Hippocampal formation (tissue), 2 donors: ENCODE measurements at regions not wholly inside any gene's neighbourhood (a gene's known extent, or its start where the extent isn't known, plus 50 kb on each side); places are given as distances from the start of the nearest gene placed in this dataset.

Experiments
- DNase-seq, 2 donors: peaks; one replicate each; lab custom pipeline; 2025; lab: John Stamatoyannopoulos, UW

DNA sequence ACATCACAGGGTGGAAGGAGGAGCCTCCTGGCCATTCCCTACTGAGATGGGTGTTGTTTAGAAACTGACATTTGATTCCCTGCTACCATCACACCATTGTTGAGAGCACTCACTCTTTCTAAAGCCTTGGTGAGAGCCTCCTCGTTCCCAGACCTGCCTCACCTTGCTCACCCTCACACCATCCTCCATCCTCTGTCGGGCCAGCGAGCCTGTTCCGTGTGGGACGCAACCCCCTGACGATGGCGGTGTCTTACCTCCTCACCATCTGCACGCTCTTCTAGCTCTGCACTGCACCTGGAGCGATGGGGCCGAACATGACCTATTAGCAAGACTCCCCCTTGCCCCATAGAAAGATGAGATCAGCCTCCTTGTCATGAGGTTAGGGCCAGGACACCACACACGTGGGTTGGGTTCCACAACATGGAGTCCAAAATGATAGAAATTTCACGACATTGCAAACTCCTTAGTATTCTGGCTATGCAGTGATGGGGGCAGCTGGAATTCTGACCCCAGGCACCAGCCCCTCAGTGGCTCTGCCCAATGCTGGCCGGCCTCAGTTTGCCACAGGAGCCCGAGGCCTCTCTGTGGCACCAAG lies 1017.9 kb downstream of the TBC1D22A start:
- DNase-seq, result no peak

DNA sequence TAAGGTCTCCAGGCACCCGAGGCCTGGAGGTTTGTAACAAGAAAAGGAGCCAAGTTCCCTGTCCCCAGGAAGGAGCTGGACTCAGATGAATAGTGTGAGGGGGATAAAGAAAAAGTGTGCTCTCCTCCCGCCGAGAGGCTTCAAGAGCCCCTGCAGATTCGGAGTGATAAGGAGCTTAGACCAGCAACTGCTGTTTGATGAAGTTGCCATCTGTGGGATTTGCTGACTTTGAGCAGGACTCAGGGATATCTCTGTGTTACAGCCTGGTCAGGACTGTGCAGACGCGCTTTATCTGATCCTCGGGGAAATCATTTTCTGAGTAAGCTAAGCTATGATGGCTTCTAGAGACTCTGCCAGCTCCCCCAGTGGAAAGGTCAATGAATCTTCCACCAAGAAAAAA lies 1017.0 kb downstream of the TBC1D22A start:
- no peak for DNase-seq

GRCh38 chr22:47778160-47778658 lies 1015.8 kb downstream of the TBC1D22A start:
- DNase-seq, result no peak

GRCh38 chr22:47777426-47777825 lies 1015.0 kb downstream of the TBC1D22A start:
- no peak for DNase-seq

DNA sequence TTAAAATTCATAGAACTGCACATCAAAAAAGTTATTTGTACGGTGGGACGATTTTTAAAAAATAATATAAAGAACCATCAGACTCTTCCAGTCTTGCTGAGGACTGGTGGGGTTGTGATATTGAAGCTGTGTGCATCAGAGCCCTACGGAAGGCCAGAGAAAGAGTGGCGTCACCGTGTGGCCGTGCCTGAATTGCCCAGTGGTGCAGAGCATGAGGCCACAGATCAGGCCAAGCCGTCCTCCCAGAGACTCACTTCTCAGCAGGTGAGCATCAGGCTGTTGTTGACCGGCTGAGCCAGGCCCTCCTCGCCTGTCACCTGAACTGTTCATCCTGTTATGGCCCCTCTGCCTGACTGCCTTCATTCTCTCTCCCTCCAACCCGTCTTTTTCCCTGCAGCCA lies 1013.9 kb downstream of the TBC1D22A start:
- DNase-seq, result no peak

DNA sequence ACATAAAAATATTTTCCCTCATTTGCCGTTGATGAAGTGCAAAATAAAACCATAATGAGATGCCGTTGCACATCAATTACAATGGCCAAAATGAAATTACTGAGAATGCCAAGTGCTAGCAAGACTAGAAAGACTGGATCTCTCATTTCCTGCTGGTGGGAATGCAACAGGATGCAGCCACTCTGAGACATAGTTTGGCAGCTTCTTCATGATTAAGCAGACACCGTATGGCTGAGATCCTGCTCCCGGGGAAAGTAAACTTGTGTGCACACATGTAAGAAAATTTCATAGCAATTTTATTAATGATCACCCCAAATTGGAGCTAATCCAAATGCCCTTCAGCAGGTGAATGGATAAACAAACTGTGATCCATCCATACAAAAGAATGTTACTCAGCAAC lies 1013.2 kb downstream of the TBC1D22A start:
- no peak for DNase-seq

DNA sequence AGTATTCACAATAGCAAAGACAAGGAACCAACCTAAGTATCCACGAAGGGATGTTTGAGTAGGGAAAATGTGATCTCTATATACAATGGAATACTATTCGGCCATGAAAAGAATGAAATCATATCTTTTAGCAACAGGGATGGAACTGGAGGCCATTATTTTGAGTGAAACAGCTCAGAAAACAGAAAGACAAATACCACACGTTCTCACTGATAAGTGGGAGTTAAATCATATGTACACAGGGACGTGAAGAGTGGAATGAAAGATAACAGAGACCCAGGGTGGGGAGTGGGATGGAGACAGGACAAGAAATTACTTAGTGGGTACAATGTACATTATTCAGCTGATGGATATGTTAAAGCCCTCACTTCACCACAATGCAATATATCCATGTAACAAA lies 1012.7 kb downstream of the TBC1D22A start:
- DNase-seq, result no peak

- DNase-seq, result no peak
These were observed 1011.2 kb downstream of the TBC1D22A start for GRCh38 chr22:47773635-47774034.

DNA sequence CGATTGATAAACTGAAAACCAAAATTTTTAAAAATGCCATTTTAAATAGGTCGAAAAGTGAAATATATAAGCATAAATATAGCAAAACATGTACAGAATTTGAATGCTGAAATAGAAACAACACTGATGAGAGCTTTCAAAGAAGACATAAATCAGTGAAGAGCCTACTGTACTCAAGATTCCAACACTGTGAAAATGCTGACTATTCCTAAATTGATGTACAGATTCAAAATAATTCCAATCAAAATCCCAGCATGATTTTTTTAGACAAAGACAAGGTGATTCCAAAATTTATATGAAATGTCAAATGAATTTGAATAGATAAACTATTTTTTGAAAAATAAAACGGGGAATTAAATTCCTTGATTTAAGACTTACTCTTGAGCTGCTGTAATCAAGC lies 1010.4 kb downstream of the TBC1D22A start:
- no peak for DNase-seq

DNA sequence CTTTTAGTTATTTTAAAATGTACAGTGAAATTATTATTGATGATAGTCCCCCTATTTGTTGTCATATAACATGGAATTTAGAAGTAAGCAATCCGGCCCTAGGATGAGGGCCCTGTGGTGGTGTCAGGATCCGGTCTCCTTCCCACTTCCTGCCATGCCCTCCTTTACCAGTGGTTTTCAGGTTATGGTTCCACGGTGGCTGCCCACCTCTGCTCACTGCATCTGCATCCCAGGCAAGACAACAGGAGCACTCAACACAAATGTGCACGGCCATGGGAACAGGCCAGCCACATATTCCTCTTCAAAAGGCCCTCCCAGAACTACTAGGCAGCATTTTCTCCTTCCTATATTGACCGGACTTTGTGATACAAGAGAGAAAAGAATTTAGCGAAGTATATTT lies 1007.2 kb downstream of the TBC1D22A start:
- DNase-seq, result no peak

GRCh38 chr22:47768027-47768426 lies 1005.6 kb downstream of the TBC1D22A start:
- DNase-seq, result no peak

DNA sequence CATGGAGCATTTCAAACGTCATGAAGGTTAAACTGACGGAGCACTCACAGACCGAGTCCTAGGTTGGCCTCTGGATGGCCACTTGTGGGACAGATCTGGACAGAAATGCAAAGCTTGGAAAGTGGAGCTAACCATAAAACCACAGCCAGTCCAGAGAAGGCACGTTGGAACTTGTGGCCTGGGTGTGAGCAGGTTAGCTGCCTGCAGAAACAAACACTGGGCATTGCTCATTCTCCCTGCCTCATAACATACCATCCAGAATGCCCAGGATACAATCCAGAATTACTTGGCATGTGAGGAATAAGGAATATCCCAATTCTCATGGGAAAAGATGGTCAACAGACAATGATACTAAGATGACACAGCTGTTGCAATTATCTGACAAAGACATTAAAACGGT lies 1005.0 kb downstream of the TBC1D22A start:
- no peak for DNase-seq

DNA sequence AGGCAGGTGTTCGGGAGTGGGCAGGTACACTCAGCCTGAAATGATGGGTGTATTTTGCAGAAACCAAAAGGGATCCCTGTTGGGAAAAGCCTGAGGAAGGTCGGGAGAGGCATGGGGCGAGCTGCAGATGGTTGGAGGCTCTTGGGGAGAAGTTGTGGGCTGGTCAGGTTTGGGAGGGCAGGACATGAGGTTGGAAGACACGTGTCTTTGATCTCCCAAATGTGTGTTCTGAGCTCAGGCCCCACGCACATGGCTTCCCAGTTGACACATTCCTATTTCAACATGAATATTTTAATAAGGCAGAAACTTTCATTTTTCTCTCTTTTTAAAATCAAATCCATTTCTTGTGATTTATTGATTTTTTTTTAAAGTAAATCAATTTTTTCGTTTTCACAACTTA lies 1003.3 kb downstream of the TBC1D22A start:
- no peak for DNase-seq

- DNase-seq, result no peak
These were observed 999.7 kb downstream of the TBC1D22A start for GRCh38 chr22:47762141-47762540.

DNA sequence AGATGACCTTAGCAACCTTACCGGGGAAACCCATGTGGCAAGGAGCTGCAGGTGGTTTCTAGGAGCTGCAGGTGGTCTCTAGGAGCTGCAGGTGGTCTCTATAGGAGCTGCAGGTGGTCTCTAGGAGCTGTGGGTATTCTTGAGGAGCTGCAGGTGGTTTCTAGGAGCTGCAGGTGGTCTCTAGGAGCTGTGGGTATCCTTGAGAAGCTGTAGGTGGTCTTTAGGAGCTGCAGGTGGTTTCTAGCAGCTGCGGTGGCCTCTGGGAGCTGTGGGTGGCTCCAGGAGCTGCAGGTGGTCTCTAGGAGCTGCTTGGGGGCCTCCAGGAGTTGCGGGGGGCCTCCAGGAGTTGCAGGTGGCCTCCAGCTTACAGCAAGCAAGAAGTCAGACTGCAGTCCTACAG lies 997.5 kb downstream of the TBC1D22A start:
- no peak for DNase-seq

DNA sequence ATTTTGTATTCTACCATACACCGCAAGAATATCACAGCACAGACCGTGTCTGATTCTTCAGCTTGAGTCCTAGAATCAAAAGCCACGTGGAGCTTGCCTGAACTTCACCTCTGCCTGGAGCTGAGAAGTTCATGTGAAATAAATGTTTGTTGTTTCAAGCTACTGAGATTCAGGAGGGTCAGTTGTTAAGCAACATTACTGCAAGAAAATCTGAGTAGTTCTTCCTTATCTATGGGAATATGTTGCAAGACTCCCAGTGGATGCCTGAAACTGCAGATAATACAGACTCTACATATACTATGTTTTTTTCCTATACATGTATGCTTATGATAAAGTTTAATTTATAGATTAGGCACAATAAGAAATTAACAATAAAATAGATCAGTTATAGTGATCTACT lies 995.3 kb downstream of the TBC1D22A start:
- no peak for DNase-seq

DNA sequence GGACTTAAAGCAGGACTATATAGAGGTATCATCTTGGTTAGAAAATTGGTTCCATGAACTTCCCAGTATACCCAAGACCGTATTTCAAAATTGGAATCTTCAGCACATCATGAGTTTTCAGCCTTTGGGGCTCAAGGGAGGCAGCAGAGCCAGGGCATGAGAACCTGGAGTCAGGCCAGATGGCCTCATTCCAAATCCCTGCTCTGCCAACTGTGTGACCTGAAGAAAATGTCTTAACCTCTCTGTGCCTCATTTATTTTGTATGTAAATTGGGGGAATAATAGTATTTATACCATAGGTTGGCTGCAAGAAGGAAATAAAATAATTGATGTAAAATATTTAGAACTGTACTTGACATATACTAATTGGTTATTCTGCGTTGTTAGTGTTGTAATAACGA lies 987.6 kb downstream of the TBC1D22A start:
- DNase-seq, result no peak

- DNase-seq, result no peak
These were observed 986.5 kb downstream of the TBC1D22A start for GRCh38 chr22:47748957-47749356.

- DNase-seq, result no peak
These were observed 985.8 kb downstream of the TBC1D22A start for GRCh38 chr22:47748271-47748670.

DNA sequence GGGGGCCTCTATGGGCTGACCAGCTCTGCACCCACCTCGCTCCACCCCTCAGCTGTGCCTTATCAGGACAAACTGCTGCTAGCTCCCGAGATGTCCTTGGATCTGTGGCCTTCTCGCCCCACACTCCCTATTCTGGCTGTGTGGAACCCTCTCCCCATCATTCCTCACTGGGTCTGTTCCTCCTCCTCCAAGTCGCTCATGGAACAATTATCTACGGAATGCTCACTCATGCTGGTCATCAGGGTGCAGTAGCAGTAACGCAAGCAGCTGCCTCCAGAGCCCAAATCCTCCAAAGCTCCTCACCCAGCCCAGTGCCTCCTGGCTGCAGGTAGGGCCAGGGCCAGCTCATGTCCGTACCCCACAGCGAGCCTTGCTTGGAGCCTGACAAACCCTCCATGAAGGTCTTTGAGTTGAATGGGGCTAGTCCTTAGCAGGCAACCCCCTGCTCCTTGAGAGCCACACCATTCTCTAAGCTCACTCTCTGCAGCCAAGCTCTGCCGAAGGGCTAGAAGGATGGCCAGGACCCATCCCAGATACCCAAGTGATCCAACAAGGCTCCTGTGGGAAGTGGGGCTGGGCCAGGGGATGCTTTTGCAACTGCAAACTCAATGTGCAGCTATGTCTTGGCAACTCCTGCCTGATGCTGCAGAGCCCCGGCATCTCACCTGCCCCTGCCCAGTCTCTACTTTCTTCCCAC lies 977.8 kb downstream of the TBC1D22A start:
- no peak for DNase-seq

- no peak for DNase-seq
These were observed 977.0 kb downstream of the TBC1D22A start for GRCh38 chr22:47739291-47740015.

- DNase-seq, result no peak
These were observed 976.1 kb downstream of the TBC1D22A start for GRCh38 chr22:47738472-47739013.
